Progenitor cell of endocrine pancreas (in vitro differentiated cells): ENCODE measurements at regions not wholly inside any gene's neighbourhood (a gene's known extent, or its start where the extent isn't known, plus 50 kb on each side); places are given as distances from the start of the nearest gene placed in this dataset.

Experiments
- DNase-seq: peaks from one replicate; pipeline ENCODE4 v3.0.0; 2021; ENCODE audit warnings: low spot score; ENCODE audit not compliant: unreplicated experiment
- H3K27ac Mint-ChIP-seq: 2 replicates; pipeline ENCODE4 v1.8.0; 2021; ENCODE audit warnings: mild to moderate bottlenecking, moderate library complexity, mixed read lengths
- H3K27me3 Mint-ChIP-seq: 2 replicates; pipeline ENCODE4 v1.8.0; 2021; ENCODE audit warnings: mixed read lengths
- H3K36me3 Mint-ChIP-seq: 2 replicates; pipeline ENCODE4 v1.8.0; 2022; ENCODE audit warnings: mixed read lengths; ENCODE audit not compliant: insufficient read depth
- H3K4me1 Mint-ChIP-seq: 2 replicates; pipeline ENCODE4 v1.8.0; 2021; ENCODE audit warnings: low read depth, mixed read lengths
- H3K4me3 Mint-ChIP-seq: 2 replicates; pipeline ENCODE4 v1.8.0; 2021; ENCODE audit warnings: low read depth, mild to moderate bottlenecking, moderate library complexity, mixed read lengths
- H3K9me3 Mint-ChIP-seq: 2 replicates; pipeline ENCODE4 v1.8.0; 2021; ENCODE audit warnings: low read depth, mixed read lengths
- TF ChIP-seq, protein P1 (sequence below): fragments of 200-600 bp; sonication (generic); IDR thresholded peaks from one replicate; pipeline ENCODE4 v1.5.0; 2021; ENCODE audit warnings: antibody characterized with exemption, mild to moderate bottlenecking; ENCODE audit not compliant: unreplicated experiment

DNA sequence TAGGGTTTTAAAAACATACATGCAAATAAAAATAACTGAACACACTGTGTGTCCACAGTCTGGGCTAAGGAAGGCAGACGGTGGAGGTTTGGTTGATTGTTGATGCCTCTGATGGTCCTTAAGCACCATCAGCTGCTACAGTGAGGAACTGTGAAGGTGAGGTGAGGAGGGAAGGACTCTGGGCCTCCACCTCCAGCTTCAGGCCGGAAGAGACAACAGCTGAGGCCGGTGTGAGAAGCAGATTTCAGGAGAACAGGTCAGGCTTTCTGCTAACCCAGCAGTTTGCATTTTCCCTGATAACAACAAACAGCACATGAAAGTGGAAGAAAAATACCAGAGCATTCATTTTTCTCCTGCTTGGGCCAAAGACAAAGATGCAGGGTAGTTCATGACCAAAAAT, 189.9 kb upstream of the AJAP1 start:
- no peak for DNase-seq
- H3K9me3 Mint-ChIP-seq, result no peaks in the 10 kb centered on the region
- H3K27ac Mint-ChIP-seq, result no peak overlapping the region
- H3K27me3 Mint-ChIP-seq, result peaks cover 11% of the 10 kb centered on the region
- TF ChIP-seq, protein P1, sequence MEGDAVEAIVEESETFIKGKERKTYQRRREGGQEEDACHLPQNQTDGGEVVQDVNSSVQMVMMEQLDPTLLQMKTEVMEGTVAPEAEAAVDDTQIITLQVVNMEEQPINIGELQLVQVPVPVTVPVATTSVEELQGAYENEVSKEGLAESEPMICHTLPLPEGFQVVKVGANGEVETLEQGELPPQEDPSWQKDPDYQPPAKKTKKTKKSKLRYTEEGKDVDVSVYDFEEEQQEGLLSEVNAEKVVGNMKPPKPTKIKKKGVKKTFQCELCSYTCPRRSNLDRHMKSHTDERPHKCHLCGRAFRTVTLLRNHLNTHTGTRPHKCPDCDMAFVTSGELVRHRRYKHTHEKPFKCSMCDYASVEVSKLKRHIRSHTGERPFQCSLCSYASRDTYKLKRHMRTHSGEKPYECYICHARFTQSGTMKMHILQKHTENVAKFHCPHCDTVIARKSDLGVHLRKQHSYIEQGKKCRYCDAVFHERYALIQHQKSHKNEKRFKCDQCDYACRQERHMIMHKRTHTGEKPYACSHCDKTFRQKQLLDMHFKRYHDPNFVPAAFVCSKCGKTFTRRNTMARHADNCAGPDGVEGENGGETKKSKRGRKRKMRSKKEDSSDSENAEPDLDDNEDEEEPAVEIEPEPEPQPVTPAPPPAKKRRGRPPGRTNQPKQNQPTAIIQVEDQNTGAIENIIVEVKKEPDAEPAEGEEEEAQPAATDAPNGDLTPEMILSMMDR, result no peak
- peaks cover 3% of the 10 kb centered on the region for H3K4me1 Mint-ChIP-seq
- H3K4me3 Mint-ChIP-seq, result no peak overlapping the region
- H3K36me3 Mint-ChIP-seq, result no peaks in the 10 kb centered on the region

DNA sequence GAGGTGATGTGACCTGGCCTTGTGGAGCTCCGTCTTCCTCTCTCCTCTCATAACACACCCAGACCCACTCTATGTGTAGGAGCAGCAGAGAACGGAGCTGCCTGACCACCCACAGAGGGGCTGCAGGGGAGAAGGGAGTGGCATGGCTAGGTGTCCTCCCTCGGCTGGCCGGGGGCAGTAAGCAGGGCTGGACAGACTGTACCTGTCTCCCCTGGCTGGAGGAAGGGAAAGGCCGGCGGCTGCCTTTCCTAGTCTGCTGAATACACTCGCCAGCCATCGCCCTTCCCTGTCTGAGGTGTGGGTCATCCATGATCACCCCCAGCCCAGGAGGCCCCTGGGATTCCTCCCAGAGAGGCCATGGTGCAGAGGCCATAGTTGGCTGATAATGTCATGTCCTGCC, 187.2 kb upstream of the AJAP1 start:
- H3K9me3 Mint-ChIP-seq, result no peaks in the 10 kb centered on the region
- no peak overlapping the region for H3K4me3 Mint-ChIP-seq
- H3K27me3 Mint-ChIP-seq, result peaks cover 3% of the 10 kb centered on the region
- peaks cover 3% of the 10 kb centered on the region for H3K4me1 Mint-ChIP-seq
- no peak for DNase-seq
- TF ChIP-seq, protein P1, result no peak
- H3K27ac Mint-ChIP-seq, result no peak overlapping the region
- no peaks in the 10 kb centered on the region for H3K36me3 Mint-ChIP-seq

DNA sequence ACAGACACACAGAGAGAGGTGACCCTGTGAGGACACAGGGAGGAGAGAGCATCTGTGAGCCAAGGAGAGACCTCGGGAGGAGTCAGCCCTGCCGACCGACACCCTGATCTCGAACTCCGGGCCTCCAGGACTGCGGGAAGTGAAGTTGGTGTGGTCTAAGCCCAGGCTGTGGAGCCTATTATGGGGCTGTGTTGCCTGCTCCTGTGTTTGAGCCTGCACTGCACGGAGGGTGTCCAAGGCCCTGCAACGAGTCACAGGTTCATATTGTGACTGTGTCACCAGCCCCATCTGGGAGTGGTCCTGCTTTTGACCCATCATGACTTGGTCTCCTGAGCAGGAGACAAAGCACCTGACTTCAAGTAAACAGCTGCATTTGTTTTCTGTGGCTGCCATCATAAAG, 186.0 kb upstream of the AJAP1 start:
- Mint-ChIP-seq H3K27me3 (no peaks in the 10 kb centered on the region), H3K9me3 (no peaks in the 10 kb centered on the region), H3K36me3 (no peaks in the 10 kb centered on the region), H3K27ac (no peak overlapping the region), H3K4me1 (no peaks in the 10 kb centered on the region), H3K4me3 (no peak overlapping the region)
- TF ChIP-seq, protein P1, result no peak
- no peak for DNase-seq

DNA sequence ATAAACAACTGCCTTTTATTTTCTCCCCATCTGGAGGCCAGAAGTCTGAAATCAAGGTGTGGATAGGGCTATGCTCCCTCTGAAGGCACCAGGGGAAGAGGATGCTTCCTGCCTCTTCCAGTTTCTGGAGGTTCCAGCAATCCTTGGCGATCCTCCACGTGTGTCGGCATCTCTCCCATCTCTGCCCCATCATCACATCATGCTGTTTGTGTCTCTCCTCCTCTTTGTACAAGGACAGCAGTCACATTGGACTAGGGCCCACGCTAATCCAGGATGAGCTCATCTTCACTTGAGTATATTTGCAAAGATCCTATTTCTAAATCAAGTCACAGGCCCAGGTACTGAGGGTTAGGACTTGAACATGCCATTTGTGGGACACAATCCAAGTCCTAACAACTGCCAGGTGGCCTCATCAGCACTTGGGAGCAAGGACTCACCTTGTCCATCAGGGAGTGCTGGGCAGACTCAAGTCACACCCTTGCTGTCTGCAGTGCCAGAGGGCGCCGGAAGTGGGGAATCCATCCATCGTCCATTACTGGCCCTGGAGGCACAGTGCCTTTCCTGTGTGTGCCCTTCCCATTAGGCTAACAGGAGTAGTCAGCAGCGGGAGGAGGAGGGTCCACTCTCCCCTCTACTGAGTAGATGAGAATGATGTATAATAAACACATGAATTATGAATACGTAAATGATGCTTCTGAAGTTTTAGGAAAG, 185.4 kb upstream of the AJAP1 start:
- Mint-ChIP-seq H3K36me3 (no peaks in the 10 kb centered on the region), H3K4me1 (no peaks in the 10 kb centered on the region), H3K4me3 (no peak overlapping the region), H3K9me3 (no peaks in the 10 kb centered on the region), H3K27me3 (no peaks in the 10 kb centered on the region), H3K27ac (no peak overlapping the region)
- DNase-seq, result no peak
- TF ChIP-seq, protein P1, result no peak

DNA sequence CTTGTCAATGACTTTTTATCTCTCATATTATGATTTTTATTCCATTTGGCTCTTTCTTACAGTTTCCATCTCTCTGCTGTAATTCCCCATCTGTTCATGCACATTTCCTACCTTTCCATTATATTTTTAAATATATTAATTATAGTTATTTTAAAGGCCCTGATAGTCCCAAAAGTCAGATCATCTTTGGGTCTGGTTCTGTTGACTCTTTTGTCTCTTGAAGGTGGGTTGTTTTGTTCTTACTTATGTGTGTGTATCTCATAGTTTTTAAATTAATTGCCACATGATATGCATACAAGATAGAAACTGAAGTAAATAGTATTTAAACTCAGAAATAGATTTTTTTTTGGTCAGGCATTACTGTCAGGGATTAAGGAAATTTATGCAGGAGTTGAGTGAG, 178.0 kb upstream of the AJAP1 start:
- Mint-ChIP-seq H3K9me3 (peaks cover 20% of the 10 kb centered on the region), H3K4me3 (no peak overlapping the region), H3K4me1 (peaks cover 5% of the 10 kb centered on the region), H3K27me3 (peaks cover 3% of the 10 kb centered on the region), H3K27ac (no peak overlapping the region), H3K36me3 (no peaks in the 10 kb centered on the region)
- no peak for DNase-seq
- TF ChIP-seq, protein P1, result no peak
